Stimulated activated CD4-positive, alpha-beta T cell treated with anti-CD3 and anti-CD28 coated beads, Interleukin-4, amount 100 ng/mL, for 4 hours (primary cell): ENCODE measurements at regions not wholly inside any gene's neighbourhood (a gene's known extent, or its start where the extent isn't known, plus 50 kb on each side); places are given as distances from the start of the nearest gene placed in this dataset.
"Not testable (repeated sequence)": the region's sequence is repeated elsewhere in the genome, so short reads cannot be mapped to it uniquely, and the experiment has no call there.

Source experiments
- DNase-seq, 2 experiments: peaks; one replicate each; pipeline ENCODE4 v3.0.0-alpha.2; 2020

DNA sequence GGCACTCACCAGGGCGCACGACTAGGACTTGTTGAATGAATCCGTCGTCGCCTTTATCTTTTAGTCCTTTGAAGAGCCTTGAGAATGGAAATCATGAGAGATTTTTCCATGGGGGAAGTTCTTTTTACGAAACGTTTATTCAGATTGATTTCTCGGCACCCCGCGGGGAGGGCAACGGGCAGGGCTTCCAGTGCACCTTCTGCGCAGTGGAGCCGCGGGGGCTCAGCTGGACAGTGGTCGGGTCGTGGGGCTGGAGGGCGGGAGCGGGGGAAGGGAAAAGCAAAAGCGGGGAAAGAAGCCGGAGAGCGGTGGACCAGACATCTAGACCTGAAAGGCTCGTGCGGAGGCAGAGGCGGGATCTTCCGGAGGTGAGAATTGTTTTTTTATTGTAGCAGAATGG, 50.6 kb upstream of the NBPF20 start:
- DNase-seq: not testable (repeated sequence)

DNA sequence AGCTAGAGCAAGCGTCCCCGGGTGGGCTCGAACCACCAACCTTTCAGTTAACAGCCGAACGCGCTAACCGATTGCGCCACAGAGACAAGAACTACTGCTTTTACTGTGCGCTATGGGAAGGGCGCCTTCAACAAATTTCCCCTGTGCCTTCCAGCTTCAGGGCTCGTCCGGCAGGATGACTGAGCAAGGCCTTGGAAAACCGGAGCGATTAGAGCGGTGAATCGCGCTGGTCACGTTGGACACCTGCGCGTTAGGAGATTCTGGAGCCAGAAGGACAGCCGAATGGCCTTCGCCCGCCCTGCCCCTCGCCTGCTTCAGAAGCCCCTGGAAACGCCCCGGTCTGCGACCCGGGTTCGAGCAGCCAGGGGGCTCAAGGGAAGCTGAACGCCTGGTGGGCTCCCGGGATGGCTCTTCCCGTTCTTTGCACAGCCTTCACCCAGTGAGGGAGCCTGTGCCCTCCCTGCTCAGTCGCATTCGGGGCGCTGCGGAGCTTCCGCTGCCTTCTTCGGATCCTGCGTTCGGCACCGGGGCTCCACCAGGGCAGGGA, 50.0 kb upstream of the NBPF20 start:
- peak in 1 of 2 experiments; percentile 28 for DNase-seq
